ENCODE measurements at regions not wholly inside any gene's neighbourhood (a gene's known extent, or its start where the extent isn't known, plus 50 kb on each side); places are given as distances from the start of the nearest gene placed in this dataset.

DNA sequence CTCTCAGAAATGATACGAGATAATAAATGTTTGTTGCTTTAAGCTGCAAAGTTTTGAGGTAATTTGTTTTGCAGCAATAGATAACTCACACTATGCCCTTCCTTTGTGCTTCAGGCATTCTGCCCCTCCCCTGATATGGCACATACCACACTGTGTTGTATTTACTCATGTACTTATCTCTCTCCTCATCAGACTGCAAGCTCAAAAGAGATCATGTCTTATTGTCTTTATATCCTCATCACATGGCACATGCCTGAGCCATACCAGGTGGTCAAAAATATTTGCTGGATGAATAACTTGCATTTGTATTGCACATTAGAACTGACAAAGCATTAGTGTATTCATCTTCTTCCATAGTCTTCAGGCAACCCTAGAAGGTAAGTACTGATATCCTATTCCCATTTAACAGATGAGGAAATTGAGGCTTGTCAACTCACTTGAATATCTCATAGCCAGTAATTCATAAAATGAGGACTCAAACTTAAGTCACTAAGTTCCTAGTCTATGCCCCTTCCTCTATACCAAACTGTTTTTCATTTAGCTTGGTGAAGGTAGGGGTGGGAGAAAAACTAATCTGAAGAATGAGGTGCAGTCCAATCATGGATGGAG, 83.9 kb upstream of the EED start:
- TF ChIP-seq POLR2A (IDR thresholded peaks at IDR 0.05): no peak
- TF ChIP-seq, protein P1, sequence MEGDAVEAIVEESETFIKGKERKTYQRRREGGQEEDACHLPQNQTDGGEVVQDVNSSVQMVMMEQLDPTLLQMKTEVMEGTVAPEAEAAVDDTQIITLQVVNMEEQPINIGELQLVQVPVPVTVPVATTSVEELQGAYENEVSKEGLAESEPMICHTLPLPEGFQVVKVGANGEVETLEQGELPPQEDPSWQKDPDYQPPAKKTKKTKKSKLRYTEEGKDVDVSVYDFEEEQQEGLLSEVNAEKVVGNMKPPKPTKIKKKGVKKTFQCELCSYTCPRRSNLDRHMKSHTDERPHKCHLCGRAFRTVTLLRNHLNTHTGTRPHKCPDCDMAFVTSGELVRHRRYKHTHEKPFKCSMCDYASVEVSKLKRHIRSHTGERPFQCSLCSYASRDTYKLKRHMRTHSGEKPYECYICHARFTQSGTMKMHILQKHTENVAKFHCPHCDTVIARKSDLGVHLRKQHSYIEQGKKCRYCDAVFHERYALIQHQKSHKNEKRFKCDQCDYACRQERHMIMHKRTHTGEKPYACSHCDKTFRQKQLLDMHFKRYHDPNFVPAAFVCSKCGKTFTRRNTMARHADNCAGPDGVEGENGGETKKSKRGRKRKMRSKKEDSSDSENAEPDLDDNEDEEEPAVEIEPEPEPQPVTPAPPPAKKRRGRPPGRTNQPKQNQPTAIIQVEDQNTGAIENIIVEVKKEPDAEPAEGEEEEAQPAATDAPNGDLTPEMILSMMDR (IDR thresholded peaks at IDR 0.05): no peak
